Skeletal muscle cell (primary cell): ENCODE measurements at regions not wholly inside any gene's neighbourhood (a gene's known extent, or its start where the extent isn't known, plus 50 kb on each side); places are given as distances from the start of the nearest gene placed in this dataset.

Source experiments
- DNase-seq: peaks from one replicate; pipeline ENCODE4 v3.0.0-alpha.2; 2010; ENCODE audit warnings: low read depth
- H3K4me3 ChIP-seq: 2 replicates; pipeline ENCODE4 v1.5.1; 2011; ENCODE audit warnings: low read depth, mild to moderate bottlenecking, control low read depth, low read length, moderate library complexity

GRCh38 chr10:113389969-113390368, 162.9 kb upstream of the HABP2 start:
- no peak for DNase-seq
- H3K4me3 ChIP-seq = no peak overlapping the region

GRCh38 chr10:113390896-113391295, 162.0 kb upstream of the HABP2 start:
- no peak overlapping the region for H3K4me3 ChIP-seq
- DNase-seq = no peak

- H3K4me3 ChIP-seq = no peak overlapping the region
- no peak for DNase-seq
Observed at GRCh38 chr10:113397047-113397446, 155.8 kb upstream of the HABP2 start.

DNA sequence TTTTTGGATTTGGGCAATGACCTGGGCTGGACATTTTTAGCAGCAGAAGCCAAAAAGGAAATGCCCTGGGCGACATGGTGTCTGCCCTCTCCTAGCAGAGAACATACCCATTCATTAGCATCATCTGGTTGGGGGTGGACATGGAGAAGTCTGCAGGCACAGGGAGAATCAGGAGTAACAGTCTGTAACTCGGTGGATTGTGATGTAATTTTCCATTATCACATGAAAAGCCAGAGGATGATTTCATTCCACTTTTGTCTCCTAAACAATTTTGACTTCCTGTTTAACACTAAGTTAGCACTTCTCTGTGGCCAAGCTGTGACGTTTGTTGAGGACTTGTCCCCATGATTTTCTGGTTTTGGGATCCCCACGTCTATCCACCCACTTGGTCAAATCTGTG, 153.8 kb upstream of the HABP2 start:
- DNase-seq = no peak
- no peak overlapping the region for H3K4me3 ChIP-seq

GRCh38 chr10:113402602-113403001, 150.3 kb upstream of the HABP2 start:
- H3K4me3 ChIP-seq = no peak overlapping the region
- DNase-seq = no peak

- H3K4me3 ChIP-seq = no peak overlapping the region
- no peak for DNase-seq
Observed at GRCh38 chr10:113407218-113407617, 145.6 kb upstream of the HABP2 start.

DNA sequence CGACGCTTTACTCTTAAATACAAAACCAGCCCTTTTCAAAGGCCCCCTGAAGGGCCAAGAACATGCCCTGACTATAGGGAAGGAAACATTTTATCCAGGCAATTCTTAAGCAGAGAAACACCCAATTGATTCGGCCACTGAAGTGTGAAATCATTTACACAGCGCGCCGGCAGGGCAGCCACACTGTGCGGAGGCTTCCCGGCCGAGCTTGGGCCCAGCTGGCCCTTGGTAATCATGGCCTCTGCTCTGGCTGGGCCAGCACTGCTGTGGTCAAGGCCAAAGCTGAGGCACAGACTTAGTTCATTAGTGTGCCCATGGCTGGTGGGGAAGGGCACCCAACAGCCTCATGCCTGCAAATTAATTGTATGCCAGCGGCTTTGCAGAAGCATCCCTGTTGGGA, 143.7 kb upstream of the HABP2 start:
- DNase-seq = no peak
- no peak overlapping the region for H3K4me3 ChIP-seq

DNA sequence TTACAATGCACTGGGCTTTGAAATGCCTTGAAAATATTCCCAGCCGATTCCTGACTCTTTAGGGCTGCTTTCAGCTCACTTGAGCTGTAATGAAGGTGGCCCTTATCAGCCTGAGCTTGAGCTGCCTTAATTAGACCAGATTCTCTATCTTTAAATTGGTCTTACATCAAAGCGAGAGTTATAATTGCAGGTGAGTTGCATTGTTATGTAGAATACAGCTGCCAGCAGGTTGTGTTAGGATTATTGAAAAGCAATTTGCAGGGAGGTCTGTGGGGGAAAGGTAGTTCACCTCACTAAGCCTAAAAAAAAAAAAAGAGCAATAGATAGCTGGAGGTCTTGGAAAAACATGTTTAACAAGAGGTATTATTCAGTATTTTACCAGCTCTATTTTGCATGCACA, 142.2 kb upstream of the HABP2 start:
- no peak overlapping the region for H3K4me3 ChIP-seq
- no peak for DNase-seq

DNA sequence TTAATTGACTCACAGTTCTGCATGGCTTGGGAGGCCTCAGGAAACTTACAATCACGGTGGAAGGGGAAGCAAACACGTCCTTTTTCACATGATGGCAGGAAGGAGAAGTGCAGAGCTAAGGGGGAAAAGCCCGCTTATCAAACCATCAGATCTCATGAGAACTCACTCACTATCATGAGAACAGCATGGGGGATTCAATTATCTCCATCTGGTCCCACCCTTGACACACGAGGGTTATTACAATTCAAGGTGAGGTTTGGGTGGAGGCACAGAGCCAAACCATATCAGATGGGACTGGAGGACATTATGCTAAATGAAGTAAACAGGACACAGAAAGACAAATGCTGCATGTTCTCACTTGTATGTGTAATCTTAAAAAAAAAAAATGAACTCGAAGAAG, 141.4 kb upstream of the HABP2 start:
- no peak overlapping the region for H3K4me3 ChIP-seq

DNA sequence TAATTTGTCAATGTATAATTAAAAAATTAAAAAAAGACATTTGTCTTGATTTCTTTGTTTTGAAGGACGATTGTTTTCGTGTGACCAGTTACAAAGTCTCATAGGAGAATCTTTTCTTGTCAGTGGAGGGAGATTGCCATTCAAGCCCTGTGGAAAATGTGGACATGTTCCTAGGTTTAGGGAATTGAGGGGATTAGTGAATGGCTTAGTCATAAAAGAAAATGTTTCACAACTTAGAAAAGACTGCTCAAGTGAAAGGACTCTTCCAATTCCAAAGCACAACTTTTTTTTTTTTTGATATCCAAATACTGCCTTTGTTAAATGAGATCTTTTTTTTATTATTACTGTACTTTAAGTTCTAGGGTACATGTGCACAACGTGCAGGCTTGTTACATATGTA, 140.7 kb upstream of the HABP2 start:
- H3K4me3 ChIP-seq = no peak overlapping the region
- DNase-seq = no peak

More for the DNA sequence above, 141.4 kb upstream of the HABP2 start:
- no peak for DNase-seq

- H3K4me3 ChIP-seq = no peak overlapping the region
- DNase-seq = no peak
Observed at GRCh38 chr10:113414543-113414942, 138.3 kb upstream of the HABP2 start.

- H3K4me3 ChIP-seq = no peak overlapping the region
- DNase-seq = no peak
Observed at GRCh38 chr10:113415246-113415645, 137.6 kb upstream of the HABP2 start.

DNA sequence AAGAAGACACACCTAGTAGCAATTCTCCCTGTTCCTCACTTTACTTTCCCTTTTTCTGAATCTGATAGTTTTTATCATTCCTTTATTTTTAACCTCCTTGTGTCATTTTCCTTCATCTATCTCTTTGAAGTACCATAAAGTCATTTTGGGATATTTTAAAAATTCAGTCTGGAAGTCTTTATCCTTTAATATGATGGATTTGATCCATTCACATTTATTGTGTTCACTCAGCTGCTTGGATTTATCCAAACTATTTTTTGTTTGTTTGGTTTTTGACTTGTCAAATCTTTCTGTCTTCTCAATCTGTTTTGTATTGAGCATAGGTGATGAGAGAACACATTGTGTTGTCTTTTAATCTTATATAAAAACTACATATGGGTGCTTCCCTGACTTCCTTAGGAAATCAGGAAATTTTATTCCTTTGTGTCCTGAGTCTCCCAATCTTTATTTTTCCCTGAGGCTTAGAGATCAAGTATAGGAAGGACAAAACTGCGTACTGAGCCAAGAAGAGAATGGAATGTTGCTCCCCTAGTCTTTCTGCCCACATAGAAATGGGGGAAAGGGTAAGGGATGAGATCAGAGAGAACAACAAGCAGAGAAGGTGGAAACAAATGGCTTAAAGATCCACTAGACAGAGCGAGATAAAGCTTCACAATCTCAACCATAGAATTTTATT, 132.7 kb upstream of the HABP2 start:
- no peak overlapping the region for H3K4me3 ChIP-seq
- DNase-seq = no peak

DNA sequence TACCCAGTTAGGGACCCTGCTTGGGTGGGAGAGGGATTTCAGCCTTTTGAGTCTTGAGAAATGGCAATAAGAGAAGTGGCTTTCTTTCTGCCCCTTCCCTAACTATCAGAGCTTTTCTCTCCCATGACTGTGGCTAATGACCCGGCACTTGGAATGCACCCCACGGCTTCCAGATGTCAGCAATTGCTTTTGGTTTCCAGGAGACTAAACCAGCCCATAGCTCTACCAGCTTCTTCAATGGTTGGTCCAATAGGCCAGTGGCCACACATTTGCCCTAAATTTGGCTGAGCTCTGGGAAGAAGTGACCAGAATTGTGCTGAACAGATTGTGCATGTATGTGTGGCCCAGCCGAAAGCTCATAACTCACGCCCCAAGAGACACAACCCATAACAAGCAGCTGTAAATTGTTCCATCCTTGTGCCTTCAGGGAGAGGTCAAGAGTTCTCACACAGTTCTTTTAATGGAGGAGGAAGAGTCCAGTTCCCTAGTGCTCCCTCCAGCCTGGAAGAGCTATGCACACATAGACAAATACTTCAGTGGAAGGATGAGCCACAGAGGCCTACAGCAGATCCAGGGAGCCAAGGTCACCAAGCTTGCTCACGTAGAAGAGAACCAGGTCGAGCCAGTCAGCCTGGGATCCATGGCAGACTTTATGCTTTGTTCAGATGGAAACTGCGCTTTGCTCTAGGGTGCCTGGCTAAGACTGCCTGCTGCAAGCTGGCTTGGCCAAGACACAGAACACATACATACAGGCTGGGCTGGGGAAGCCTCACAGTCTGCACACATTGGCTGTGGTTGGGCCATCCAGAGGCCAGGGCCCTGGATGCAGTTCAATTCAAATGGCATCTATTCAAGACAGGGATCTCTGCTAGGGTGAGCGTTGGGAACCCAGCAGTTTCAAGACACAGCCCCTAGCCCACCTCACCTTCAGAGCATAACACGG, 131.8 kb upstream of the HABP2 start:
- no peak overlapping the region for H3K4me3 ChIP-seq
- DNase-seq = no peak

GRCh38 chr10:113422371-113422770, 130.5 kb upstream of the HABP2 start:
- no peak for DNase-seq
- no peak overlapping the region for H3K4me3 ChIP-seq

- H3K4me3 ChIP-seq = no peak overlapping the region
- DNase-seq = no peak
Observed at GRCh38 chr10:113423981-113424721, 128.7 kb upstream of the HABP2 start.

GRCh38 chr10:113425008-113425407, 127.8 kb upstream of the HABP2 start:
- H3K4me3 ChIP-seq = no peak overlapping the region
- no peak for DNase-seq

- no peak overlapping the region for H3K4me3 ChIP-seq
- no peak for DNase-seq
Observed at GRCh38 chr10:113425541-113425951, 127.3 kb upstream of the HABP2 start.

- DNase-seq = no peak
- no peak overlapping the region for H3K4me3 ChIP-seq
Observed at GRCh38 chr10:113426181-113426877, 126.5 kb upstream of the HABP2 start.
